Peyer's patch (tissue), 4 donors: ENCODE measurements at regions not wholly inside any gene's neighbourhood (a gene's known extent, or its start where the extent isn't known, plus 50 kb on each side); places are given as distances from the start of the nearest gene placed in this dataset.

Source experiments
- POLR2A ChIP-seq, 2 donors: fragments of 450-650 bp; IDR thresholded peaks; one replicate each; pipeline ENCODE4 v1.5.1; 2017; ENCODE audit warnings: antibody characterized with exemption in 2 of 2, mild to moderate bottlenecking in 2 of 2, moderate library complexity in 2 of 2
- TF ChIP-seq, protein P1 (sequence below), 6 experiments: fragments of 450-650 bp in 4 of 6; fragments of 200-600 bp in 2 of 6; sonication (generic) in 1 of 6; IDR thresholded peaks; one replicate each; pipeline ENCODE4 v1.5.1; 2017 to 2019; ENCODE audit warnings: antibody characterized with exemption in 6 of 6, mild to moderate bottlenecking in 3 of 6, moderate library complexity in 1 of 6

GRCh38 chr3:126263539-126263938 lies 83.2 kb upstream of the ALDH1L1 start:
- TF ChIP-seq, protein P1, sequence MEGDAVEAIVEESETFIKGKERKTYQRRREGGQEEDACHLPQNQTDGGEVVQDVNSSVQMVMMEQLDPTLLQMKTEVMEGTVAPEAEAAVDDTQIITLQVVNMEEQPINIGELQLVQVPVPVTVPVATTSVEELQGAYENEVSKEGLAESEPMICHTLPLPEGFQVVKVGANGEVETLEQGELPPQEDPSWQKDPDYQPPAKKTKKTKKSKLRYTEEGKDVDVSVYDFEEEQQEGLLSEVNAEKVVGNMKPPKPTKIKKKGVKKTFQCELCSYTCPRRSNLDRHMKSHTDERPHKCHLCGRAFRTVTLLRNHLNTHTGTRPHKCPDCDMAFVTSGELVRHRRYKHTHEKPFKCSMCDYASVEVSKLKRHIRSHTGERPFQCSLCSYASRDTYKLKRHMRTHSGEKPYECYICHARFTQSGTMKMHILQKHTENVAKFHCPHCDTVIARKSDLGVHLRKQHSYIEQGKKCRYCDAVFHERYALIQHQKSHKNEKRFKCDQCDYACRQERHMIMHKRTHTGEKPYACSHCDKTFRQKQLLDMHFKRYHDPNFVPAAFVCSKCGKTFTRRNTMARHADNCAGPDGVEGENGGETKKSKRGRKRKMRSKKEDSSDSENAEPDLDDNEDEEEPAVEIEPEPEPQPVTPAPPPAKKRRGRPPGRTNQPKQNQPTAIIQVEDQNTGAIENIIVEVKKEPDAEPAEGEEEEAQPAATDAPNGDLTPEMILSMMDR (IDR thresholded peaks at IDR 0.05), result no peak
- no peak for TF ChIP-seq POLR2A (IDR thresholded peaks at IDR 0.05)
